Activated T-cell treated with anti-CD3 and anti-CD28 coated beads, Interleukin-2, amount 50 U/mL, for 48 hours (primary cell): ENCODE measurements at regions not wholly inside any gene's neighbourhood (a gene's known extent, or its start where the extent isn't known, plus 50 kb on each side); places are given as distances from the start of the nearest gene placed in this dataset.

Experiments used
- DNase-seq, 2 experiments: peaks; one replicate each; pipeline ENCODE4 v3.0.0-alpha.2; 2020

GRCh38 chr3:107892955-107893624 lies 197.7 kb downstream of the CD47 start:
- no peak for DNase-seq

GRCh38 chr3:107884719-107885460 lies 205.9 kb downstream of the CD47 start:
- no peak for DNase-seq

- DNase-seq, result no peak
Measured at GRCh38 chr3:107884028-107884427, 206.8 kb downstream of the CD47 start.

- DNase-seq, result no peak
Measured at GRCh38 chr3:107882881-107883280, 207.9 kb downstream of the CD47 start.

- no peak for DNase-seq
Measured at GRCh38 chr3:107882261-107882660, 208.6 kb downstream of the CD47 start.

GRCh38 chr3:107881509-107881908 lies 209.3 kb downstream of the CD47 start:
- DNase-seq, result no peak

- no peak for DNase-seq
Measured at GRCh38 chr3:107880702-107881101, 210.1 kb downstream of the CD47 start.

GRCh38 chr3:107877936-107878335 lies 212.9 kb downstream of the CD47 start:
- DNase-seq, result no peak

- DNase-seq, result no peak
Measured at GRCh38 chr3:107870943-107871638, 219.7 kb downstream of the CD47 start.

- DNase-seq, result no peak
Measured at GRCh38 chr3:107870096-107870495, 220.7 kb downstream of the CD47 start.

GRCh38 chr3:107868449-107868848 lies 222.4 kb downstream of the CD47 start:
- DNase-seq, result no peak

GRCh38 chr3:107861904-107862303 lies 228.9 kb downstream of the CD47 start:
- no peak for DNase-seq

GRCh38 chr3:107861422-107861821 lies 229.4 kb downstream of the CD47 start:
- no peak for DNase-seq
